SU-DHL-6 (cell line): ENCODE measurements at regions not wholly inside any gene's neighbourhood (a gene's known extent, or its start where the extent isn't known, plus 50 kb on each side); places are given as distances from the start of the nearest gene placed in this dataset.
"Not testable (repeated sequence)": the region's sequence is repeated elsewhere in the genome, so short reads cannot be mapped to it uniquely, and the experiment has no call there.

Experiments
- H2AFZ ChIP-seq: fragments of 200-600 bp; sonication (generic); 2 replicates; pipeline ENCODE4 v1.6.1; 2014; ENCODE audit warnings: low read depth, mild to moderate bottlenecking, moderate library complexity, mixed read lengths, antibody characterized with exemption, low read length; ENCODE audit not compliant: severe bottlenecking
- H3F3A ChIP-seq: fragments of 200-600 bp; shearing (Covaris generic); 2 replicates; pipeline ENCODE4 v1.6.0; 2016; ENCODE audit warnings: antibody characterized with exemption, mild to moderate bottlenecking; ENCODE audit not compliant: insufficient read depth
- H3K27ac ChIP-seq: fragments of 200-600 bp; sonication (generic); 2 replicates; pipeline ENCODE4 v1.5.1; 2016; ENCODE audit warnings: low read depth, mild to moderate bottlenecking, low read length, moderate library complexity, mixed read lengths
- H3K27me3 ChIP-seq: fragments of 200-600 bp; sonication (generic), shearing (Covaris generic); 2 replicates; pipeline ENCODE4 v1.6.0; 2014; ENCODE audit warnings: mild to moderate bottlenecking, low read length
- H3K36me3 ChIP-seq: fragments of 200-600 bp; sonication (generic); 2 replicates; pipeline ENCODE4 v1.6.1; 2014; ENCODE audit warnings: mild to moderate bottlenecking, low read length, mixed read lengths
- H3K4me2 ChIP-seq: fragments of 300-600, 200-600 bp; shearing (Covaris generic), sonication (generic); 2 replicates; pipeline ENCODE4 v1.6.0; 2014; ENCODE audit warnings: low read length, low read depth, mild to moderate bottlenecking; ENCODE audit not compliant: poor library complexity, severe bottlenecking
- H3K4me3 ChIP-seq: fragments of 200-600 bp; sonication (generic); 2 replicates; pipeline ENCODE4 v1.5.1; 2014; ENCODE audit warnings: antibody characterized with exemption, low read length, mild to moderate bottlenecking, mixed read lengths; ENCODE audit not compliant: insufficient read depth, poor library complexity, severe bottlenecking
- H3K79me2 ChIP-seq: fragments of 200-600 bp; sonication (generic); 2 replicates; pipeline ENCODE4 v1.6.1; 2014; ENCODE audit warnings: mild to moderate bottlenecking, low read length, moderate library complexity; ENCODE audit not compliant: insufficient read depth
- H3K9ac ChIP-seq: fragments of 200-600 bp; sonication (generic); 2 replicates; pipeline ENCODE4 v1.7.0; 2014; ENCODE audit warnings: mild to moderate bottlenecking, low read length
- H3K9me2 ChIP-seq: fragments of 200-600 bp; sonication (generic); replicated peaks from 2 replicates; pipeline ENCODE4 v1.6.1; 2014; ENCODE audit warnings: low read length; ENCODE audit not compliant: insufficient read depth
- H3K9me3 ChIP-seq: fragments of 200-600 bp; sonication (generic); 2 replicates; pipeline ENCODE4 v1.6.1; 2014; ENCODE audit warnings: low read length, mixed read lengths; ENCODE audit not compliant: insufficient read depth
- H4K20me1 ChIP-seq: fragments of 200-600 bp; sonication (generic); 2 replicates; pipeline ENCODE4 v1.6.1; 2014; ENCODE audit warnings: low read depth, mild to moderate bottlenecking, antibody characterized with exemption, low read length, moderate library complexity, mixed read lengths
- CTCF ChIP-seq: fragments of 200-600 bp; sonication (generic); IDR thresholded peaks from one replicate; pipeline ENCODE4 v1.5.1; 2017; ENCODE audit warnings: antibody characterized with exemption, mild to moderate bottlenecking, low read length, moderate library complexity; ENCODE audit not compliant: insufficient read depth, poor library complexity, severe bottlenecking
- EZH2phosphoT487 ChIP-seq: fragments of 200-600 bp; sonication (generic), shearing (Covaris generic); conservative IDR thresholded peaks from 2 replicates; pipeline ENCODE4 v1.6.1; 2018; ENCODE audit warnings: mild to moderate bottlenecking, antibody characterized with exemption, low read length, moderate library complexity, mixed read lengths

GRCh38 chr18:52244658-52245057, 95.3 kb upstream of the DCC start:
- no peak overlapping the region for H3K4me3 ChIP-seq
- H4K20me1 ChIP-seq = no peaks in the 10 kb centered on the region
- H3K27me3 ChIP-seq = no peaks in the 10 kb centered on the region
- H3K79me2 ChIP-seq = no peaks in the 10 kb centered on the region
- H3K9me2 ChIP-seq = no peaks in the 10 kb centered on the region; the same call in 1 of the 2 replicates
- H3K9me3 ChIP-seq = 0 out of 2 replicates have a peak, but pooled peaks cover 4% of the 10 kb centered on the region
- H3K9ac ChIP-seq = no peak overlapping the region
- no peaks in the 10 kb centered on the region for H3K36me3 ChIP-seq
- no peak overlapping the region for H2AFZ ChIP-seq
- no peak overlapping the region for H3K4me2 ChIP-seq
- TF ChIP-seq CTCF (no peak), EZH2phosphoT487 (no peak)
- H3F3A ChIP-seq = no peaks in the 10 kb centered on the region
- H3K27ac ChIP-seq = no peak overlapping the region

- Histone ChIP-seq H3K9me3 (no peaks in the 10 kb centered on the region), H3K27ac (no peak overlapping the region), H4K20me1 (no peaks in the 10 kb centered on the region), H3K9me2 (no peaks in the 10 kb centered on the region; the same call in 1 of the 2 replicates), H3K36me3 (no peaks in the 10 kb centered on the region), H3K27me3 (no peaks in the 10 kb centered on the region), H3K4me2 (no peak overlapping the region), H3K4me3 (no peak overlapping the region), H2AFZ (no peak overlapping the region), H3K79me2 (no peaks in the 10 kb centered on the region), H3F3A (no peaks in the 10 kb centered on the region), H3K9ac (no peak overlapping the region)
- TF ChIP-seq CTCF (no peak), EZH2phosphoT487 (no peak)
These were observed 85.6 kb upstream of the DCC start for GRCh38 chr18:52254367-52254766.

GRCh38 chr18:52257417-52257816, 82.6 kb upstream of the DCC start:
- not testable (repeated sequence) for H3K4me3 ChIP-seq, H2AFZ ChIP-seq, H3K9ac ChIP-seq, H3K4me2 ChIP-seq, H3K9me2 ChIP-seq, H3K9me3 ChIP-seq, H3K36me3 ChIP-seq, H3K79me2 ChIP-seq, H4K20me1 ChIP-seq, H3K27me3 ChIP-seq, H3K27ac ChIP-seq, H3F3A ChIP-seq

GRCh38 chr18:52275817-52276216, 64.2 kb upstream of the DCC start:
- no peak overlapping the region for H2AFZ ChIP-seq
- H3K79me2 ChIP-seq = no peaks in the 10 kb centered on the region
- H3K9me3 ChIP-seq = no peaks in the 10 kb centered on the region
- no peak overlapping the region for H3K27ac ChIP-seq
- H3K9me2 ChIP-seq = no peaks in the 10 kb centered on the region
- no peaks in the 10 kb centered on the region for H3K27me3 ChIP-seq
- H4K20me1 ChIP-seq = no peaks in the 10 kb centered on the region
- no peak overlapping the region for H3K4me2 ChIP-seq
- H3F3A ChIP-seq = no peaks in the 10 kb centered on the region
- no peaks in the 10 kb centered on the region for H3K36me3 ChIP-seq
- no peak overlapping the region for H3K4me3 ChIP-seq
- no peak overlapping the region for H3K9ac ChIP-seq
- TF ChIP-seq CTCF (no peak), EZH2phosphoT487 (no peak)
